ENCODE measurements at regions not wholly inside any gene's neighbourhood (a gene's known extent, or its start where the extent isn't known, plus 50 kb on each side); places are given as distances from the start of the nearest gene placed in this dataset.

DNA sequence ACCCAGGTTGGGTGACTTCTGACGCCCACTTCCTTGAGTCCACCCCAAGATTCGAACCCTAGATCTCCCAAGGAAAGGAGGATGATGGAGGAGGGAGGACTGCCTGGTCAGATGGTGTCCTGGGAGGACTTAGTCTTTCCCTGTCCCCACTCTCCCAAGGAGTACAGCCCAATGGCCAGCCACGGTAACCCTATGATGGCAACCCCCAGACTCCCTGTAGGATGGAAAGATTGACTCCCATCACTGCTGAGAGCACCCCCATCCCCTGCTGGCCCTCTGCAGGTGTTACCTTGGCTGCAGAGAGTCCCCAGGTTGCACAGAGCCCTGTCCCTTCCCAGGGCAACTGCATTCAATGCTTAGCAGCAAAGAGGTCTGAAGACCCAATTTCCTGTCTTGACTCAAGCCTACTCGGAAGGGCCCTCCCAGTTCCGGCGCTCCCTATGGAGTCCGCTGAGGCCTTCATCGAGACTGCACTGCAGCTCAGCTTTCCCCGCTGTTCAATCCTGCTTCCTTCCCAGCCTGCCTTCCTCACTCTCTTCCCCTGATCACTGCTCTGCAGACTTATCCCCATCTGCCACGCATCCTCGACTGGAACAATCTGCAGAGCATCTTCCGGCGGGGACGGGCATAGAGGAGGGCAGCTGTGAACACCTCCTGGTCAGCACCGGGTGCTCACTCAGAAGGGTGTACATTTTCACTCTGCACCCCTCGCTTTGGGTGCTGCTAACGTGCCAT lies 50.8 kb upstream of the OCM2 start:
- DNase-seq (ENCODE audit: low read depth, low spot score), result no peak

DNA sequence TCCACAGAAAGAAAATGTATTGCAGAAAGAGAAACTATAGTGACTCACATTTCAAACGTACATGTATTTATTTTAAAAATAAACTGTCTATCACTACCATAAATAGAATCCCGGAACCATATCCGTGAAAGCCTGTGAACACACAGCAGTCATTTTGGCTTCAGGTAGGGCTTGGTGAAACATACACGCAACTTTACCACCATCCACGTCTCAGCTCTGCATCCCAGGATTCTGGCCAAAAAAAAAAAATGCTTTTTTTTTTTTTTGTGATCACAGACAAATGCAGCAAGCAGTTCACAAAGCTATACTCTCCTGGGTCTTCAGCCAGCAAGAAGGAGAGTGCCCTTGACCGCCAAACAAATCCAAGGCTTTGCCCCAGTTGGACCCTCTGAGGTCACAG lies 56.8 kb upstream of the OCM2 start:
- no peak for DNase-seq (ENCODE audit: low read depth, low spot score)

DNA sequence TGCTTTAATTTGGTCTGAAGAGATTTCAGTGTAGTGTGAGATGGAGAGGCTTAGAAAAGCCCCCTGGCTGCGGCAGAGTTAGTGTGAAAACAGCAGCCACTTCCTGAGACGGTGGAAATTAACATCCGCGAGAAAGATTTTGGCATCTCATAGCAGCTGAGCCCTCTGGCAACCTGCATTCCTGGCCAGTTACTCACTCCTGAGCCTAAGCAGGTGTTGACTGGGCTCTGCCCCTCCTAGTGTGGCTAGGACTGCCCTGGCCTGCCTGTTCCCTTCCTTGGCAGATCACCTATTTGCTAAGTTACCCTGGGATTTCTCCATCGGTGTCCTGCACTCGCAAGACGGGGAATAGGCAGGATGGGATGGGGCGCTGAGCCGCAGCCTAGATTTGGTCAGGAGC lies 57.6 kb upstream of the LMTK2 start:
- no peak for DNase-seq (ENCODE audit: low read depth, low spot score)

DNA sequence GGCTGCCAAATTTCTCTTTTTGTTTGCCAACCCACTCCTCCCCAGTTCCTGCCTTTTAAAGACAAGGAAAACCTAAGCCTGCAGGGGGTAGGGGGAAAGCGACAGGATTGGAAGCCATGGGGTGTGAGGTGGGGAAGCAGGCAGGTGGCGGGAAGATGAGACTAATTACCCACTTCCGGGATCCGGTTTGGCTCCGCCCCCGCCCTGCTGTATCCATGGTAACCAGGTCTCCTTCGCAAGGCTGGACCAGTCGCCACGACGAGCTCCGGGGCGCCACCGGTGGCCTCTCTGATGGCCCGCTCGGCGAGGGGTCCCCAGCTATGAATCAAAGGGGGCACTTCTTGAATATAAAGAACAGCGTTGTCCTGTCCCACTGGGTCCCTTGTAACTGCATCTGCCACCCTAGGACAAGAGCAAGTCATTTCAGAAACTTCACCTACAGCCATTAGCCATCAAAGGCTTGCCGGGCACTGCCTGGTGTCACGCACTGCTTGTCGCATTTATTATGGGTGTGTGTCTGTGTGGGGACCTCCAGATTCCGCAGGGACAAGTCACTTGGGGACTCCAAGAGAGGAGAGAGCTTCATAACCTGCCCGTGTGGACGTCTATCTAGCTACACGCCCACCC lies 55.4 kb upstream of the LMTK2 start:
- DNase-seq (ENCODE audit: low read depth, low spot score), result peak; percentile 4

DNA sequence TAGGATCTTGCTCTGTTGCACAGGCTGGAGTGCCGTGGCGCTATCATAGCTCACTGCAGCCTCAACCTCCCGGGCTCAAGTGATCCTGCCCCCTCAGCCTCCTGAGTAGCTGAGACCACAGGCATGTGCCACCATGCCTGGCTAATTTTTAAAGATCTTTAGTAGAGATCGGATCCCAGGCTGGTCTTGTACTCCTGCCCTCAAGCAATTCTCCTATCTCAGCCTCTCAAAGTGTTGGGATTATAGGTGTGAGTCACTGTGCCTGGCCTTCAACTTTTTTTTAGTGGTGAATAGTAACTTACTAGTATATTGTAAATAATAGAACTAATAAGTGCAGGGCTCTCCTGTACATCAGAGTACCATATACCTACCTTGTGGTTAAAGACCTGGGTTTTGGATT lies 52.1 kb upstream of the LMTK2 start:
- no peak for DNase-seq (ENCODE audit: low read depth, low spot score)

DNA sequence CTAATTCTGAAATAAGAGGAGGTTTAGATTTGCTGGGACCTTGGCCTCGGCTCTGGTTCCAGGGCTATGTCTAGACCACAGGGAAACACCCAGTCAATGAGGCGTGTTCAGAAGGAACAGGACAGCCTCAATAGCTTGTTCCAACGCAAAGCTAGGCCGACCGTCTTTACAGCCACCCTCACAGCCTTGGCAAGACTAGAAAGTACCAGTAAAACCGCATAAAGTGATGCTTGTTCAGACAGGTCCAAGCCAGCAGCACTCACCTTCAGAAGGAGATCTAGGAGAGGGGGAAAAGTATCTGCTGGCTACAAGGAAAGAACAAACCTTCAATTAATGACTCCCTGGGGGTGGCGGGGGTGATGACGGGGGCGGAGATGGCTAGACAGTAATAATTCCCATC lies 50.1 kb upstream of the LMTK2 start:
- no peak for DNase-seq (ENCODE audit: low read depth, low spot score)

All from activated naive CD8-positive, alpha-beta T cell treated with anti-CD3 and anti-CD28 coated beads, Interleukin-2, amount 50 U/mL, for 16 hours (primary cell).